SK-N-SH treated with all-trans-retinoic acid at 6 μM for 48 hours (cell line): ENCODE measurements at regions not wholly inside any gene's neighbourhood (a gene's known extent, or its start where the extent isn't known, plus 50 kb on each side); places are given as distances from the start of the nearest gene placed in this dataset.

Experiments used
- ARNTL ChIP-seq: fragments of 450-650 bp; formaldehyde crosslinking; IDR thresholded peaks from 2 replicates; pipeline ENCODE4 v1.5.0; 2020; ENCODE audit warnings: low read depth, mild to moderate bottlenecking, moderate library complexity, borderline replicate concordance
- BACH2 ChIP-seq: fragments of 250-450 bp; sonication (Bioruptor Pico); IDR thresholded peaks from 2 replicates; pipeline ENCODE4 v1.9.0; 2021; ENCODE audit warnings: mild to moderate bottlenecking, borderline replicate concordance
- CREB5 ChIP-seq: fragments of 250-450 bp; sonication (Bioruptor Pico); IDR thresholded peaks from 2 replicates; pipeline ENCODE4 v1.5.1; 2020; ENCODE audit warnings: low read depth, mild to moderate bottlenecking, moderate library complexity
- CSDC2 ChIP-seq: fragments of 250-450 bp; sonication (Bioruptor Pico); IDR thresholded peaks from 2 replicates; pipeline ENCODE4 v1.5.0; 2020; ENCODE audit warnings: mild to moderate bottlenecking, moderate library complexity
- ESRRG ChIP-seq: fragments of 250-450 bp; sonication (Bioruptor Pico); IDR thresholded peaks from 2 replicates; pipeline ENCODE4 v1.6.1; 2021; ENCODE audit warnings: mild to moderate bottlenecking
- OSR1 ChIP-seq: fragments of 250-450 bp; sonication (Bioruptor Pico); IDR thresholded peaks from 2 replicates; pipeline ENCODE4 v1.8.0; 2022; ENCODE audit warnings: moderate library complexity, mild to moderate bottlenecking, inconsistent platforms
- PATZ1 ChIP-seq: fragments of 250-450 bp; sonication (Bioruptor Pico); IDR thresholded peaks from 2 replicates; pipeline ENCODE4 v1.8.0; 2020; ENCODE audit warnings: mild to moderate bottlenecking, moderate library complexity, borderline replicate concordance
- PPARA ChIP-seq: fragments of 250-450 bp; sonication (Bioruptor Pico); IDR thresholded peaks from 2 replicates; pipeline ENCODE4 v1.5.0; 2020; ENCODE audit warnings: mild to moderate bottlenecking, borderline replicate concordance
- RARB ChIP-seq: fragments of 250-450 bp; sonication (Bioruptor Pico); IDR thresholded peaks from 2 replicates; pipeline ENCODE4 v1.8.0; 2021; ENCODE audit warnings: mild to moderate bottlenecking, moderate library complexity
- SNAI2 ChIP-seq: fragments of 250-450 bp; sonication (Bioruptor Pico); IDR thresholded peaks from 2 replicates; pipeline ENCODE4 v1.5.0; 2020; ENCODE audit warnings: mild to moderate bottlenecking, moderate library complexity
- TOX ChIP-seq: fragments of 250-450 bp; sonication (Bioruptor Pico); IDR thresholded peaks from 2 replicates; pipeline ENCODE4 v1.8.0; 2021; ENCODE audit warnings: mild to moderate bottlenecking, moderate library complexity, borderline replicate concordance
- ZC3H10 ChIP-seq: fragments of 250-450 bp; sonication (Bioruptor Pico); IDR thresholded peaks from 2 replicates; pipeline ENCODE4 v1.5.1; 2021; ENCODE audit warnings: mild to moderate bottlenecking, moderate library complexity
- ZFP30 ChIP-seq: fragments of 450-650 bp; formaldehyde crosslinking; IDR thresholded peaks from 2 replicates; pipeline ENCODE4 v1.5.0; 2022; ENCODE audit warnings: mild to moderate bottlenecking, moderate library complexity
- ZNF8 ChIP-seq: fragments of 450-650 bp; formaldehyde crosslinking; IDR thresholded peaks from 2 replicates; pipeline ENCODE4 v1.5.0; 2020; ENCODE audit warnings: mild to moderate bottlenecking, moderate library complexity

- no peak for TF ChIP-seq CSDC2
- TF ChIP-seq ESRRG (CRISPR knock-in tag) = no peak
- peak; percentile 94 for TF ChIP-seq ZNF8 (CRISPR knock-in tag)
- no peak for TF ChIP-seq PATZ1 (CRISPR knock-in tag)
- no peak for TF ChIP-seq OSR1 (CRISPR knock-in tag)
- no peak for TF ChIP-seq RARB (CRISPR knock-in tag)
- no peak for TF ChIP-seq PPARA (CRISPR knock-in tag)
- no peak for TF ChIP-seq ARNTL (CRISPR knock-in tag)
- no peak for TF ChIP-seq ZFP30
- no peak for TF ChIP-seq ZC3H10 (CRISPR knock-in tag)
- TF ChIP-seq BACH2 = no peak
- TF ChIP-seq CREB5 (CRISPR knock-in tag) = no peak
- no peak for TF ChIP-seq SNAI2
- no peak for TF ChIP-seq TOX (CRISPR knock-in tag)
Observed at GRCh38 chr5:51625224-51625968, 242.1 kb downstream of the ISL1 start.
